SK-N-DZ (cell line): ENCODE measurements at regions not wholly inside any gene's neighbourhood (a gene's known extent, or its start where the extent isn't known, plus 50 kb on each side); places are given as distances from the start of the nearest gene placed in this dataset.

Experiments
- DNase-seq: peaks from one replicate; pipeline ENCODE4 v3.0.0-alpha.2; 2015; ENCODE audit warnings: low spot score

GRCh38 chr12:14252697-14253096 is 112.8 kb upstream of the ATF7IP start:
- no peak for DNase-seq

- no peak for DNase-seq
Observed at GRCh38 chr12:14253496-14253895, 112.0 kb upstream of the ATF7IP start.

DNA sequence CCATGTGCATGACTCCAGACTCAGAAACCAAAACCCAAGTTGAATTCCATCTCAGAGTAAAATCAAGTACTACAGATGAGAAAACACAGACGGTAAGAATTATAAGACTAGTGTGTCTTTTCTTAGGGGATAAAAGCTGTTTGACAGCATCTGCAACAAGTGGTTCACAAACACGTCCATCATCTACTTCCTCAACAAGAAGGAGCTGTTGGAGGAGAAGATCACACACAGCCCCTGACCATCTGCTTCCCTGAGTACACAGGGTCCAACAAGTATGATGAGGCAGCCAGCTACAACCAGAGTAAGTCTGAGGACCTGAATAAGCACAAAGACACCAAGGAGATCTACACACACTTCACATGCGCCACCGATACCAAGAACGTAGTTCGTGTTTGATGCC is 110.7 kb upstream of the ATF7IP start:
- no peak for DNase-seq

DNA sequence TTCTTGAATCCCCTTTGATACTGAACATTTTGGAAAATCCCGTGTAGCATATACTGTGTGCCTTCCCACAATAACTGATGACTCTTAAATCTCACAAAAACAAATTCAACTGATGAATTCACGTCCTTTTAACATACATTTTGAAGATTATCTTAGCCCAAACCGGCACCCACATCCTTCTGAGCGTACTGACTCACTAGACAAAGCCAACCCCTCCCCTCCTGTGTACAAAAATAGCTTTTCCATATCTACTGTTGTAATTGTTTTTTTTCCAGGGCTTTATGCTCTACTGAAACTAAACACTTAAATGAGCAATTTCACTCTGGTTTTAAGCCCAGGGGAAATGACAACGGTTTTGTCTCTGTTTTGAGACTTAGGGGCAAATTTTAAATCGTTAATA is 109.4 kb upstream of the ATF7IP start:
- no peak for DNase-seq

DNA sequence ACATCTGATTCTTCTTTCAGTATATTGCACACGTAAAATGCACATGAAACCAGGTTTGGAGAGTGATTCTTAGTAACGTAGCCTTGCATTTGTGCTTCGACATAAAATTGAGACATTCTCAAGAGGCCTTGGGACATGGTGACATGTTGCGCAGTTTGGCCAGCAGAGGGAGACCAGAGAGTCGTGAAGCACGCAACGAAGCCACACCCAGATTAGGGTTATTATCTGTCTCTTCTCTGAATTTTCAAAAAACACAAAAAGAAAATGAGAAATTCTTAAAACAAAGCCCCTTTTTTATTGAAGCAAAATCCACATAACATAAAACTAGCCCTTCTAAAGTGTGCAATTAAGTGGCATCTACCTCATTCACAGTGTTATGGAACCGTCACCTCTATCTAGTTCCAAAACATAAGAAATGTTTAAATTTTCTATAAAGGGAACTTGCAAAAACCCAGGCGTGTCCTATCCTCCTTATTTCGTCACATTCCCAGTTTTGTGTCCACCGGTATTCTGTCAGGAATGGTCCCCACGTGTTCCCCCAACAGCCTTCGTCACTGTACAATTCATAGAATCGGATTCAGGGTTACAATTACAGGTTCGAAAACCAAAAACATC is 108.8 kb upstream of the ATF7IP start:
- DNase-seq = peak; percentile 85

DNA sequence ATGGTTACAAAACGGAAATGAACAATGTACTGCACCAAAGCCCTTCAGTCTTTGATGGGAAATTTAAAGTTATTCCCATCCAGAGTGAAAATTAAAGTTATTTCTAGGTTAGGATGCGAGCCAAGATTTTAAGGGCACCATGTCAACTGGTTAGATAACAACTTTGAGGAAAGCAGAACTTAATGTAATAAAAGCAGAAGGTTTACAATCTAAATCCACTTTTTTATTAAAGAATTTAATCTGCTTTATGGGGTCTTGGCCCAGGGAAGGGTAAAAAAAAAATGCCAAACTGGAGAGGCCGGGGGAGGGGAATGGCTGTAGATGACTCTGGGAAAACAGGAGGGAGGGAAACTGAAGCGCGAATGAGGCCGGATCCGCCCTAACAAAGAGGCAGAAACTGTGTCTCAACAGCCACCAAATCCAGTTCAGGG is 108.2 kb upstream of the ATF7IP start:
- no peak for DNase-seq

GRCh38 chr12:14257734-14258574 is 107.5 kb upstream of the ATF7IP start:
- peak; percentile 100 for DNase-seq

- DNase-seq = peak; percentile 77
Observed at GRCh38 chr12:14258575-14258940, 106.9 kb upstream of the ATF7IP start.

- DNase-seq = no peak
Observed at GRCh38 chr12:14259481-14260010, 105.9 kb upstream of the ATF7IP start.

GRCh38 chr12:14260011-14260993 is 105.2 kb upstream of the ATF7IP start:
- peak; percentile 78 for DNase-seq

GRCh38 chr12:14261096-14261495 is 104.4 kb upstream of the ATF7IP start:
- peak; percentile 59 for DNase-seq

DNA sequence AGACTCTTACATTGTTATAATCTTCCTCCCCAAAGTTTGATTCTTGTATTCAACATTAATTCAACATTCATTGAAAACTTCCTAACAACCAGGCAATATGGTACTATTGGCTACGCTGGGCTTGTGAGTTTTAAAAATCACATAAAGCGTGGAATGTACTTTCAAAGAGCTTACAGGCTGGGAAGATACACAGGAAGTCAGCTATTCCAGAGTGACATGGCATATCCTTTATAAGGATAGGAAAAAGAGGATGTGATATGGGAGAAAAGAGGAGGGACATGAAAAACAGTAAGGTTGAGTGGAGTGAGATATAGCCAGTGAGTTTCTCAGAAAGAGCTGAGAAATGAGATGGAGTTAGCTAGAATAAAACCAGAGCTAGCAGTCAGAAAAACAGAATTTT is 103.6 kb upstream of the ATF7IP start:
- DNase-seq = no peak

DNA sequence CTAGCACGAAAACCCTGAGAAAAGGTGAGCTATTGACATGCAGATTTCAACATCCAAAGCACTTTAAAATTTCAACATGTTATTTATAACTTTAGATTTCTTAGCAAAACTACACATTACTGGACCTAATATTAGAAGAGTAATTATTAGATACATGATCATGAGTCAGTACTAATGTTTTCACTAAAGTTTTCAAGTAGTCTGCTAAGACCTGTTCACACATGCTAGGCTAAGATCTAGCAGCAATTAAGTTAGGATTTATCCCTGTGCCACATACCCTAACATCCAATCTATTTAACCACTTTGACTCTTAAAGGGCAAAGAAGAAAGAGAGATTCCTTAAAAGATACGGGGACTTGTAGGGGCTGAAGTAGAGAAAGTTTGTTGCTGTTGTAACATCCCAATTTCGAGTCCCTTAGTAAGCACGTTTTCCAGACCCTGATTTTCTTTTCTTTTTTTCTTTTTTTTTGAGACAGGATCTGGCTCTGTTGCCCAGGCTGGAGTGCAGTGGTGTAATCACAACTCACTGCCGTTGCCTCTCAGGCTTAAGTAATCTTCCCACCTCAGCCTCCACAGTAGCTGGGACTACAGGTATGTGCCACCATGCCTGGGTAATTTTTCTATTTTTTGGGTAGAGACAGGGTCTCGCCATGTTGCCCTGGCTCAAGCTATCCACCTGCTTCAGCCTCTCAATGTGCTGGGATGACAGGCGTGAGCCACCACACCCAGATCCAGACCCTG is 102.5 kb upstream of the ATF7IP start:
- no peak for DNase-seq

GRCh38 chr12:14263742-14264141 is 101.7 kb upstream of the ATF7IP start:
- DNase-seq = no peak

DNA sequence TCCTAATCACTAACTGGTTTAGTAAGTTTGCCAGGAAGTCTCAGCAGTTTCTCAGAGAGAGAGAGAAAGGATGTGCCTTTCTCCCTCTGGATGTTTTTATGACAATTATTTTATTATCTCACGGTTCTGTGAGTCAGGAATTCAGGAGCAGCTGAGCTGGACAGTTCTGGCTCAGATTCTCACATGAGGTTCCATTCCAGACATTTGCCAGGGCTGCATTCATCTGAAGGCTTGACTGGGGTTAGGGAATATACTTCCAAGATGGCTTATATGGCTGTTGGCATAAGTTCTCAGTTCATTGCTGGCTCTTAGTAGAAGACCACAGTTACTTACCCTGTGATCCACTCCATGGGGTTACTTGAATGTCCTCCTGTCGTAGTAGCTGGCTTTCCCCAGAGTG is 101.2 kb upstream of the ATF7IP start:
- no peak for DNase-seq

DNA sequence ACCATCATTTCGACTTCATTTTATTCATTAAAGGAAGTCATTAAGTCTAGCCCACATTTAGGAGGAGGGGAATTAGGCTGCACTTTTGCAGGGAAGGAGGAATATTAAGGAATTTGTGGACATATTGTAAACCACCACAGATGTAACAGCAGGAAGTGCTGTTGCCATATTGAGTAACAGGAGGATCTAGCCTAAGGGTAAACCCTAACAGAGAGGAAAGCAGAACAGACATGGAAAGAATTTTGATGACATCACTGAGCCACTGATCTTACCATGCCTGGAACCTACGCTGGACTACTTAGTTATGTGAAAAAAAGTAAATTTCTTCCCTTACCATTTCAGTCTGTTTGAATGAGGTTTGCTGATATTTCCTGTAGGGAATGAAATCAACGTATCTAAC is 100.7 kb upstream of the ATF7IP start:
- DNase-seq = no peak

- DNase-seq = no peak
Observed at GRCh38 chr12:14268120-14268515, 97.4 kb upstream of the ATF7IP start.

GRCh38 chr12:14270392-14270791 is 95.1 kb upstream of the ATF7IP start:
- DNase-seq = no peak

- no peak for DNase-seq
Observed at GRCh38 chr12:14272956-14273912, 92.2 kb upstream of the ATF7IP start.

DNA sequence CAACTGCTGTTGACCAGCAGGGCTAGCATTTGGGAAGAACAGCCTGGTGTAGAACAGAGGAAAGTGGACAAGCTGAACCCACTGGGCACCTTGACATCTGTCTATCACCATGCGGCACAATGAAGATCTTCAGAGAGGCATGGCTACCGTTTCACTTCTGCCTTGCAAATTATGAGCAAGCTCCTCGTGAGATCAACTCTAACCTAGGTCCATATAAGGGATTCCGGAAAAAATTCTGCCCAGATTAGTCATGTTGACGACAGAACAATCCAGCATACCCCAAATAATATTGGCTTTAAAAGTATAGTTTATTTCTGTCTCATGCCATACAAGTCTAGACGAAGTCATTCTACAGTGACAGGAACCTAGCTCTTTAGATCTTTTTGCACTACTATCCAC is 91.6 kb upstream of the ATF7IP start:
- DNase-seq = no peak
